Suprapubic skin (tissue), 4 donors: ENCODE measurements at regions not wholly inside any gene's neighbourhood (a gene's known extent, or its start where the extent isn't known, plus 50 kb on each side); places are given as distances from the start of the nearest gene placed in this dataset.

ENCODE experiments used
- DNase-seq, 2 donors: peaks; one replicate each; pipeline ENCODE4 v3.0.0-alpha.2; 2019; ENCODE audit warnings: low spot score in 2 of 2
- H3K27ac ChIP-seq: fragments of 200-600 bp; sonication (generic); one replicate; pipeline ENCODE4 v1.5.1; 2019
- H3K27me3 ChIP-seq: fragments of 200-600 bp; sonication (generic); one replicate; pipeline ENCODE4 v1.5.1; 2019
- H3K36me3 ChIP-seq: fragments of 200-600 bp; sonication (generic); one replicate; pipeline ENCODE4 v1.5.1; 2019
- H3K4me1 ChIP-seq: fragments of 200-600 bp; sonication (generic); one replicate; pipeline ENCODE4 v1.5.1; 2019
- H3K4me3 ChIP-seq: fragments of 200-600 bp; sonication (generic); one replicate; pipeline ENCODE4 v1.5.1; 2019; ENCODE audit warnings: mild to moderate bottlenecking
- H3K9me3 ChIP-seq: fragments of 200-600 bp; sonication (generic); one replicate; pipeline ENCODE4 v1.5.1; 2019
- EP300 ChIP-seq: sonication (generic); formaldehyde crosslinking; IDR thresholded peaks from one replicate; pipeline ENCODE4 v1.6.1; 2017; ENCODE audit warnings: antibody characterized with exemption
- POLR2A ChIP-seq, 2 donors: fragments of 450-650 bp; IDR thresholded peaks; one replicate each; pipeline ENCODE4 v1.6.1; 2017; ENCODE audit warnings: antibody characterized with exemption in 2 of 2, mild to moderate bottlenecking in 2 of 2, moderate library complexity in 2 of 2
- POLR2AphosphoS5 ChIP-seq, 3 donors: sonication (generic); formaldehyde crosslinking; IDR thresholded peaks; one replicate each; pipeline ENCODE4 v1.6.1; 2017; ENCODE audit warnings: antibody characterized with exemption in 3 of 3
- WGBS: methylation state at CpG from one replicate; pipeline ENCODE4 v1.1.5; 2018; 5-methylcytosine and 5-hydroxymethylcytosine counted together
- TF ChIP-seq, protein P1 (sequence below), 2 donors: fragments of 200-600 bp in 1 of 2; fragments of 450-650 bp in 1 of 2; sonication (generic) in 1 of 2; IDR thresholded peaks; one replicate each; pipeline ENCODE4 v1.5.1; 2016 to 2019; ENCODE audit warnings: antibody characterized with exemption in 2 of 2, mild to moderate bottlenecking in 1 of 2, moderate library complexity in 1 of 2

DNA sequence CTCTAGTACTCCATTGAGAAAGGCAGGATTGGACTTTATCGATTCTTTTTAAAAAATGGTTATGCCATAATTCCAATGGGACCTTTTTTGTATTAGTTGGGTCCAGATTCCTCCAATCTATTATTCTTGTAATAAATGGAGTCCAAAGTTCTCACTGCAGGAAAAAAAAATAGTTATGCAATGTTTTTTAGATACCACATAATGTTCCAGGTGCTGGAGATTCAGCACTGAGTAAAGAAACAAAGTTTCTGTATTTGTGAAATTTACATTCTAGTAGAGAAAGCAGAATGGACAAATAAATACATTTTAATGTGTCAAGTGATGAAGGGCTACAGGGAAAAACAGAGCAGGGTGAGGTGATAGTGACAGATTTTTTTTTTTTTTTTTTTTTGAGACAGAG, 78.5 kb upstream of the MYCN start:
- H3K27me3 ChIP-seq, result peaks cover 3% of the 10 kb centered on the region
- H3K4me3 ChIP-seq, result no peak overlapping the region
- 100% methylated on average over 1 of the region's 1 CpG for WGBS
- no peaks in the 10 kb centered on the region for H3K36me3 ChIP-seq
- H3K4me1 ChIP-seq, result no peaks in the 10 kb centered on the region
- TF ChIP-seq, protein P1, sequence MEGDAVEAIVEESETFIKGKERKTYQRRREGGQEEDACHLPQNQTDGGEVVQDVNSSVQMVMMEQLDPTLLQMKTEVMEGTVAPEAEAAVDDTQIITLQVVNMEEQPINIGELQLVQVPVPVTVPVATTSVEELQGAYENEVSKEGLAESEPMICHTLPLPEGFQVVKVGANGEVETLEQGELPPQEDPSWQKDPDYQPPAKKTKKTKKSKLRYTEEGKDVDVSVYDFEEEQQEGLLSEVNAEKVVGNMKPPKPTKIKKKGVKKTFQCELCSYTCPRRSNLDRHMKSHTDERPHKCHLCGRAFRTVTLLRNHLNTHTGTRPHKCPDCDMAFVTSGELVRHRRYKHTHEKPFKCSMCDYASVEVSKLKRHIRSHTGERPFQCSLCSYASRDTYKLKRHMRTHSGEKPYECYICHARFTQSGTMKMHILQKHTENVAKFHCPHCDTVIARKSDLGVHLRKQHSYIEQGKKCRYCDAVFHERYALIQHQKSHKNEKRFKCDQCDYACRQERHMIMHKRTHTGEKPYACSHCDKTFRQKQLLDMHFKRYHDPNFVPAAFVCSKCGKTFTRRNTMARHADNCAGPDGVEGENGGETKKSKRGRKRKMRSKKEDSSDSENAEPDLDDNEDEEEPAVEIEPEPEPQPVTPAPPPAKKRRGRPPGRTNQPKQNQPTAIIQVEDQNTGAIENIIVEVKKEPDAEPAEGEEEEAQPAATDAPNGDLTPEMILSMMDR (IDR thresholded peaks at IDR 0.05), result no peak
- no peak for TF ChIP-seq EP300
- TF ChIP-seq POLR2AphosphoS5 (IDR thresholded peaks at IDR 0.05), result no peak
- TF ChIP-seq POLR2A (IDR thresholded peaks at IDR 0.05), result no peak
- no peak for DNase-seq
- no peaks in the 10 kb centered on the region for H3K9me3 ChIP-seq
- no peak overlapping the region for H3K27ac ChIP-seq

DNA sequence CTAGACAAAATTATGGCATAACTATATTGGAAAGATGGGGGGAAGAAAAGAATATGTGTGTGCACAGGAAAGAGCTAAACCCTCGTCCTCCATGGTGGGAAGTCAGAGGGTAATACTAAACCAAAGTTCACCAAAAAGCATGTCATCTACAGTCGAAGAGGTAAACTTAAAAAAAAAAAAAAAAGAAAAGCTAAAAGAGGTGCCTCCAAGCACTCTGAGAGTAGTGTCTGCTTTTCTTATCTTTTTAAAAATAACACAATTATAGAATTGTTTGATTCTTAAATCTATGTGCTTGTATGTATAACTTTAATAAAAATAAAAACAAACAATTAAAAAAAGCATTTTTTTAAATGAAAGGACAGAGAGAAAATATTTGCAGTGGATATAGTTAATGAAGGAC, 77.3 kb upstream of the MYCN start:
- no peaks in the 10 kb centered on the region for H3K9me3 ChIP-seq
- WGBS, result 77% methylated on average over 2 of the region's 2 CpGs
- TF ChIP-seq POLR2AphosphoS5 (IDR thresholded peaks at IDR 0.05) (no peak), POLR2A (IDR thresholded peaks at IDR 0.05) (no peak), EP300 (no peak)
- TF ChIP-seq, protein P1 (IDR thresholded peaks at IDR 0.05), result no peak

DNA sequence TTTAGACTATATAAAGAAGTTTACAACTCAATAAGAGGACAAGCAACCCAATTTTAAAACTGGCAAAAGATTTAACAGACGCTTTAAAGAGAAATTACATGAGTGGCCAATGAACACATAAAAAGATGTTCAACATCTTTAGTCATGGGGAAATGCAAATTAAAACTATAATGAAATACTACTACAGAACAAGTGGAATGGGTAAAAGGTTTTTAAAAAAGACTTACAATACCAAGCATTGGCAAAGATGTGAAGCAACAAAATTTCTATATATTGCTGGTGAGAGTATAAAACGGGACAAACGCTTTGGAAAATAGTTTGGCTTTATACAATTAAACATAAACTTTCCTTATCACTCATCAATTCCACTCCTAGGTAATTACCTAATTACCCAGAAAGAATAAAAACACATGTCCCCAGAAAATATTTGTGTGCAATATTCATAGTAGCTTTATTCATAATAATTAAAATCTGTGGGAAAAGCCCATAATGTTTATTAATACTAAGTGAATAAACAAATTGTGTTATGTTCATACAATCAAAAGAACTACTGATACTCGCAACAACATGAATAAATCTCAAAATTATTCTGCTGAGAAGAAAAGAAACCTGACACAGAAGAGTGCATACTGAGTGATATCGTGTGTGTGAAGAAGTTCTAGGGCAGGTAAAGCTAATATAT, 76.7 kb upstream of the MYCN start:
- WGBS, result 85% methylated on average over 5 of the region's 5 CpGs
- DNase-seq, result no peak
- Histone ChIP-seq H3K4me3 (no peak overlapping the region), H3K9me3 (no peaks in the 10 kb centered on the region), H3K27ac (no peak overlapping the region), H3K4me1 (no peaks in the 10 kb centered on the region), H3K36me3 (no peaks in the 10 kb centered on the region), H3K27me3 (peaks cover 3% of the 10 kb centered on the region)
- TF ChIP-seq POLR2AphosphoS5 (IDR thresholded peaks at IDR 0.05), result no peak
- no peak for TF ChIP-seq POLR2A (IDR thresholded peaks at IDR 0.05)
- TF ChIP-seq, protein P1 (IDR thresholded peaks at IDR 0.05), result no peak
- no peak for TF ChIP-seq EP300

More for the DNA sequence above, 77.3 kb upstream of the MYCN start:
- H3K27ac ChIP-seq, result no peak overlapping the region
- no peaks in the 10 kb centered on the region for H3K4me1 ChIP-seq
- peaks cover 3% of the 10 kb centered on the region for H3K27me3 ChIP-seq
- DNase-seq, result no peak
- H3K4me3 ChIP-seq, result no peak overlapping the region
- H3K36me3 ChIP-seq, result no peaks in the 10 kb centered on the region

DNA sequence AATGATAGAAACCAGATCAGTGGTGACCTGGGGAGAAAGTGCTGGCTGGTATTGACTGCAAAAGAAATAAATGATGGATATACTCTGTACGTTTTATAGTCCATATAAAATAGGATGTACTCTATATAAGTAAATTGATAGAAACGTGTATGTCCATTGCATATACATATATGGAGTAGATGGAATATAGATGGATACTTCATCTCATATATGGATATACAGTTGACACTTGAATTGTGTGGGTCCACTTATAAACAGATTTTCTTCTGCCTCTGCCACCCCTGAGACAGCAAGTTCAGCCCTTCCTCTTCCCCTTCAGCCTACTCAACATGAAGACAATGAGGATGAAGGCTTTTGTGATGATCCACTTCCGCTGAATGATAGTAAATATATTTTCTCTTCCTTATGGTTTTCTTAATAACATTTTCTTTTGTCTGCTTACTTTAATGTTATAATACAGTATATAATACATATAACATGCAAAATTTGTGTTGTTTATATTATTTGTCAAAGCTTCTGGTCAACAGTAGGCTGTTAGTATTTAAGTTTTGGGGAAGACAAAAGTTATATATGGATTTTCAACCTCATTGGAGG, 76.1 kb upstream of the MYCN start:
- 82% methylated on average over 3 of the region's 3 CpGs for WGBS
- Histone ChIP-seq H3K27me3 (no peaks in the 10 kb centered on the region), H3K27ac (no peak overlapping the region), H3K4me1 (no peaks in the 10 kb centered on the region), H3K9me3 (no peaks in the 10 kb centered on the region), H3K4me3 (no peak overlapping the region), H3K36me3 (no peaks in the 10 kb centered on the region)
- TF ChIP-seq POLR2AphosphoS5 (IDR thresholded peaks at IDR 0.05), result no peak
- TF ChIP-seq EP300, result no peak
- no peak for TF ChIP-seq POLR2A (IDR thresholded peaks at IDR 0.05)
- DNase-seq, result no peak

DNA sequence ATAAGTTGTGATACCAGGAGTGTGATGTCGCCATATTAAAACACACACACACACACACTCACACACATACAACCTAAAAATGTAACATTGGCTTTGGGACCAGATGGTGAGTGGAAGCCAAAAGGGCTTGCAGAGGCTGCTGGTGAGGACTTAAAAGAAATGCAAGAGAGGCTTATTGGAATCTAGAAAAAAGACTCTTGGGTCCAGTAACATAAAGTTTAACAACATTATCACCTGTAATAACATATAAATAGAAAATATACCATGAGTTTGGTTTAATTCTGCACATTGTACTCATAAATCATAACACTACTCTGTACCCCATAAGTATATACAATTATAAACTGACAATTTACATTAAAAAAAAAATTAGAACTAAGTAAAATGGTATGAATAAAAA, 74.4 kb upstream of the MYCN start:
- Histone ChIP-seq H3K36me3 (no peaks in the 10 kb centered on the region), H3K4me1 (no peaks in the 10 kb centered on the region), H3K27me3 (no peaks in the 10 kb centered on the region), H3K4me3 (no peak overlapping the region), H3K27ac (no peak overlapping the region), H3K9me3 (no peaks in the 10 kb centered on the region)
- WGBS, result 78% methylated on average over 1 of the region's 1 CpG
- TF ChIP-seq POLR2AphosphoS5 (IDR thresholded peaks at IDR 0.05), result no peak
- TF ChIP-seq, protein P1 (IDR thresholded peaks at IDR 0.05), result no peak
- TF ChIP-seq POLR2A (IDR thresholded peaks at IDR 0.05), result no peak
- no peak for TF ChIP-seq EP300
- no peak for DNase-seq
